Glomerular visceral epithelial cell (primary cell): ENCODE measurements at regions not wholly inside any gene's neighbourhood (a gene's known extent, or its start where the extent isn't known, plus 50 kb on each side); places are given as distances from the start of the nearest gene placed in this dataset.
"Not testable (repeated sequence)": the region's sequence is repeated elsewhere in the genome, so short reads cannot be mapped to it uniquely, and the experiment has no call there.

ENCODE experiments used
- DNase-seq: peaks from one replicate; pipeline ENCODE4 v3.0.0-alpha.2; 2016; ENCODE audit errors: extremely low spot score

- DNase-seq, result no peak
These were observed 117.5 kb upstream of the HGF start for GRCh38 chr7:81887098-81888090.

GRCh38 chr7:81886211-81886764, 116.4 kb upstream of the HGF start:
- no peak for DNase-seq

- no peak for DNase-seq
These were observed 115.0 kb upstream of the HGF start for GRCh38 chr7:81884817-81885216.

GRCh38 chr7:81883801-81884393, 114.0 kb upstream of the HGF start:
- no peak for DNase-seq

GRCh38 chr7:81882086-81882485, 112.2 kb upstream of the HGF start:
- DNase-seq, result no peak

- no peak for DNase-seq
These were observed 108.0 kb upstream of the HGF start for GRCh38 chr7:81877890-81878289.

GRCh38 chr7:81873559-81873958, 103.7 kb upstream of the HGF start:
- no peak for DNase-seq

- DNase-seq, result no peak
These were observed 101.9 kb upstream of the HGF start for GRCh38 chr7:81871606-81872265.

GRCh38 chr7:81870608-81871007, 100.8 kb upstream of the HGF start:
- no peak for DNase-seq

- DNase-seq, result peak; percentile 32
These were observed 99.8 kb upstream of the HGF start for GRCh38 chr7:81869670-81870069.

- DNase-seq, result no peak
These were observed 95.9 kb upstream of the HGF start for GRCh38 chr7:81865754-81866153.

GRCh38 chr7:81859433-81859832, 89.6 kb upstream of the HGF start:
- no peak for DNase-seq

- not testable (repeated sequence) for DNase-seq
These were observed 89.0 kb upstream of the HGF start for GRCh38 chr7:81858820-81859219.

- no peak for DNase-seq
These were observed 87.5 kb upstream of the HGF start for GRCh38 chr7:81857385-81857784.

- DNase-seq, result no peak
These were observed 84.7 kb upstream of the HGF start for GRCh38 chr7:81854518-81854917.

- no peak for DNase-seq
These were observed 82.9 kb upstream of the HGF start for GRCh38 chr7:81852701-81853100.

GRCh38 chr7:81851413-81851812, 81.6 kb upstream of the HGF start:
- DNase-seq, result no peak

GRCh38 chr7:81846398-81846797, 76.6 kb upstream of the HGF start:
- DNase-seq, result no peak

- no peak for DNase-seq
These were observed 75.9 kb upstream of the HGF start for GRCh38 chr7:81845744-81846241.

- DNase-seq, result not testable (repeated sequence)
These were observed 73.8 kb upstream of the HGF start for GRCh38 chr7:81843657-81844056.

- DNase-seq, result no peak
These were observed 72.5 kb upstream of the HGF start for GRCh38 chr7:81842361-81842760.

- DNase-seq, result no peak
These were observed 70.0 kb upstream of the HGF start for GRCh38 chr7:81839708-81840369.
